HepG2 (cell line): ENCODE measurements at regions not wholly inside any gene's neighbourhood (a gene's known extent, or its start where the extent isn't known, plus 50 kb on each side); places are given as distances from the start of the nearest gene placed in this dataset.

Experiments
- CHD4 ChIP-seq: fragments of 200-600 bp; sonication (generic); IDR thresholded peaks from 2 replicates; pipeline ENCODE4 v1.7.0; 2017; ENCODE audit warnings: mild to moderate bottlenecking, low read length, borderline replicate concordance
- CTCF ChIP-seq: sonication (generic); formaldehyde crosslinking; IDR thresholded peaks from 2 replicates; pipeline ENCODE4 v1.5.0; 2020; ENCODE audit warnings: mild to moderate bottlenecking, missing genetic modification reagents, moderate library complexity
- FOXM1 ChIP-seq: sonication (generic); formaldehyde crosslinking; IDR thresholded peaks from 2 replicates; pipeline ENCODE4 v1.5.0; 2020; ENCODE audit warnings: missing genetic modification reagents
- POLR2A ChIP-seq, 2 experiments: IDR thresholded peaks; 2 replicates each; pipeline ENCODE4 v1.6.1; 2011; ENCODE audit warnings: low read depth in 2 of 2, low read length in 2 of 2, mild to moderate bottlenecking in 1 of 2, moderate library complexity in 1 of 2; ENCODE audit not compliant: insufficient read depth in 1 of 2
- SMC3 ChIP-seq: IDR thresholded peaks from 2 replicates; pipeline ENCODE4 v1.6.1; 2011; ENCODE audit warnings: low read length, improper control_type of control experiment
- ZBTB40 ChIP-seq, 2 experiments: fragments of 450-650 bp in 1 of 2; sonication (generic) in 1 of 2; formaldehyde crosslinking in 1 of 2; IDR thresholded peaks; 2 replicates each; pipeline versions ENCODE4 v1.6.1 to v1.8.0; 2016 to 2022; ENCODE audit warnings: antibody characterized with exemption in 1 of 2, mild to moderate bottlenecking in 1 of 2, missing genetic modification reagents in 1 of 2

- no peak for TF ChIP-seq POLR2A (IDR thresholded peaks at IDR 0.05; ENCODE audit: insufficient read depth in 1 of 2, low read depth in 2 of 2, low read length in 2 of 2)
- no peak for TF ChIP-seq SMC3
- no peak for TF ChIP-seq FOXM1 (CRISPR knock-in tag)
- TF ChIP-seq ZBTB40 (IDR thresholded peaks at IDR 0.05): no peak
- TF ChIP-seq ZBTB40 (CRISPR knock-in tag; IDR thresholded peaks at IDR 0.05): no peak
- no peak for TF ChIP-seq CHD4
- no peak for TF ChIP-seq CTCF (CRISPR knock-in tag)
Observed at GRCh38 chr1:34270181-34270580, 93.5 kb downstream of the C1orf94 start.
